ENCODE measurements at regions not wholly inside any gene's neighbourhood (a gene's known extent, or its start where the extent isn't known, plus 50 kb on each side); places are given as distances from the start of the nearest gene placed in this dataset.

DNA sequence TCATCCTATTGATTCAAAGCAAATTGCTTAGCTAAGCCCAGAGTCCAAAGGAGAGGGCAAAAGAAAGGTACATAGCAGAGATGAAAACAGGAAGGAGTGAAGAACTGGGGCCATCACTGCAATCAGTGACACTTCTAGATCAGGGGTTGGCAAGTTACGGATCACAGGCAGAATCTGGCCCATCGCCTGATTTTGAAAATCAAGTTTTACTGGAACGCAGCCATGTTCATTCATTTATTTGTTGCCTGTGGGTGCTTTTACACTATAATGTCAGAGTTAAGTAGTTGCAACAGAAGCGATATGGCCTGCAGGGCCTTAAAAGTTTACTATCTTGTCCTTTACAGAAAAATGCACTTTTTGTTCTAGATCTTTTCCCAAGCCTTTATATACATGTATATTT, 271.7 kb upstream of the TOPAZ1 start:
- TF ChIP-seq CTCF (conservative IDR thresholded peaks at IDR 0.05; ENCODE audit: low read length), result no peak
- TF ChIP-seq EZH2phosphoT487 (IDR thresholded peaks at IDR 0.05; ENCODE audit: borderline replicate concordance), result no peak

All from Loucy (cell line).